Thyroid gland (tissue), 4 donors: ENCODE measurements at regions not wholly inside any gene's neighbourhood (a gene's known extent, or its start where the extent isn't known, plus 50 kb on each side); places are given as distances from the start of the nearest gene placed in this dataset.

Source experiments
- DNase-seq, 2 donors: peaks; one replicate each; pipeline ENCODE4 v3.0.0-alpha.2; 2019
- H3K27ac ChIP-seq, 3 donors: fragments of 200-600 bp; sonication (generic); 1 replicate in 2 of 3; 2 replicates in 1 of 3; pipeline ENCODE4 v1.5.1; 2016 to 2019; ENCODE audit warnings: mild to moderate bottlenecking in 1 of 3, moderate library complexity in 1 of 3
- H3K27me3 ChIP-seq: fragments of 200-600 bp; sonication (generic); one replicate; pipeline ENCODE4 v1.5.1; 2019
- H3K36me3 ChIP-seq, 2 donors: fragments of 200-600 bp; sonication (generic); one replicate each; pipeline ENCODE4 v1.5.1; 2016 to 2019
- H3K4me1 ChIP-seq, 2 donors: fragments of 200-600 bp; sonication (generic); one replicate each; pipeline ENCODE4 v1.5.1; 2017 to 2019
- H3K4me3 ChIP-seq, 3 donors: fragments of 200-600 bp; sonication (generic); replicated peaks in 1 of 3; 1 replicate in 2 of 3; 2 replicates in 1 of 3; pipeline ENCODE4 v1.5.1; 2016; ENCODE audit warnings: mild to moderate bottlenecking in 1 of 3
- H3K9me3 ChIP-seq: fragments of 200-600 bp; sonication (generic); one replicate; pipeline ENCODE4 v1.5.1; 2017
- POLR2A ChIP-seq, 2 donors: fragments of 450-650 bp; IDR thresholded peaks; one replicate each; pipeline ENCODE4 v1.6.1; 2017; ENCODE audit warnings: antibody characterized with exemption in 2 of 2, mild to moderate bottlenecking in 2 of 2, moderate library complexity in 1 of 2
- WGBS, 2 donors: methylation state at CpG; one replicate each; pipeline ENCODE4 v1.1.5; 2017; 5-methylcytosine and 5-hydroxymethylcytosine counted together
- intact Hi-C: fragments of 100-400 bp; cut with DNase I; formaldehyde crosslinking; loops from one replicate; pipeline ENCODE4 v1.15.1; 2023
- TF ChIP-seq, protein P1 (sequence below), 6 experiments: fragments of 200-600 bp in 3 of 6; fragments of 450-650 bp in 3 of 6; sonication (generic) in 3 of 6; IDR thresholded peaks; one replicate each; pipeline ENCODE4 v1.5.1; 2016 to 2019; ENCODE audit warnings: antibody characterized with exemption in 6 of 6, mild to moderate bottlenecking in 2 of 6, inconsistent platforms in 1 of 6, moderate library complexity in 1 of 6

GRCh38 chr3:55127565-55127964 lies 199.7 kb upstream of the LRTM1 start:
- H3K36me3 ChIP-seq: no peaks in the 10 kb centered on the region
- H3K27ac ChIP-seq: no peak overlapping the region
- intact Hi-C loops: no loop called here
- DNase-seq: no peak
- TF ChIP-seq POLR2A (IDR thresholded peaks at IDR 0.05): no peak
- TF ChIP-seq, protein P1, sequence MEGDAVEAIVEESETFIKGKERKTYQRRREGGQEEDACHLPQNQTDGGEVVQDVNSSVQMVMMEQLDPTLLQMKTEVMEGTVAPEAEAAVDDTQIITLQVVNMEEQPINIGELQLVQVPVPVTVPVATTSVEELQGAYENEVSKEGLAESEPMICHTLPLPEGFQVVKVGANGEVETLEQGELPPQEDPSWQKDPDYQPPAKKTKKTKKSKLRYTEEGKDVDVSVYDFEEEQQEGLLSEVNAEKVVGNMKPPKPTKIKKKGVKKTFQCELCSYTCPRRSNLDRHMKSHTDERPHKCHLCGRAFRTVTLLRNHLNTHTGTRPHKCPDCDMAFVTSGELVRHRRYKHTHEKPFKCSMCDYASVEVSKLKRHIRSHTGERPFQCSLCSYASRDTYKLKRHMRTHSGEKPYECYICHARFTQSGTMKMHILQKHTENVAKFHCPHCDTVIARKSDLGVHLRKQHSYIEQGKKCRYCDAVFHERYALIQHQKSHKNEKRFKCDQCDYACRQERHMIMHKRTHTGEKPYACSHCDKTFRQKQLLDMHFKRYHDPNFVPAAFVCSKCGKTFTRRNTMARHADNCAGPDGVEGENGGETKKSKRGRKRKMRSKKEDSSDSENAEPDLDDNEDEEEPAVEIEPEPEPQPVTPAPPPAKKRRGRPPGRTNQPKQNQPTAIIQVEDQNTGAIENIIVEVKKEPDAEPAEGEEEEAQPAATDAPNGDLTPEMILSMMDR (IDR thresholded peaks at IDR 0.05): no peak
- no peaks in the 10 kb centered on the region for H3K9me3 ChIP-seq
- no peak overlapping the region for H3K4me3 ChIP-seq
- H3K27me3 ChIP-seq: no peaks in the 10 kb centered on the region
- H3K4me1 ChIP-seq: no peaks in the 10 kb centered on the region
- WGBS, 2 donors: 45 to 61% methylated on average over 4 of the region's 4 CpGs

DNA sequence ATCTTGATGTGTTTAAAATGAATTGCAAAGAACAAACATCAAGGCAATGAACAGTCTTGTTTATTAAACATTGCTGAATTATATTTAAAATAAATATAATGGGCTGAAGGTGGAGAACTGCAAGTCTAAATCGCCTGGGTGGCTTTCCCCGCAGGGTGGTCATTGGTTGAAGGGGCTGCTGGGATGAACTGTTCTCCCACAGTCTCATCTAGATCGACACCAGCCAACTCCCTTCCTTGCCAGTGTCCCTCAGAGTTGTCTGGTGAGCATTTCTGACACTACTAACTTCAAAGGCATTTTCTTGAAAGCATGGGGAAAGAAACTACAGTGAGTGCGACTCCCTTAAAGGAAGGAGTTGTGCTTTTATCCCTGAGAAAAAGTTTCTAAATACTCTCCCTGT lies 196.5 kb upstream of the LRTM1 start:
- no peaks in the 10 kb centered on the region for H3K36me3 ChIP-seq
- H3K27ac ChIP-seq: no peak overlapping the region
- intact Hi-C loops: no loop called here
- no peak for DNase-seq
- no peak overlapping the region for H3K4me3 ChIP-seq
- no peaks in the 10 kb centered on the region for H3K4me1 ChIP-seq
- TF ChIP-seq, protein P1 (IDR thresholded peaks at IDR 0.05): no peak
- TF ChIP-seq POLR2A (IDR thresholded peaks at IDR 0.05): no peak
- WGBS, 2 donors: 88 to 90% methylated on average over 4 of the region's 4 CpGs
- no peaks in the 10 kb centered on the region for H3K9me3 ChIP-seq
- H3K27me3 ChIP-seq: no peaks in the 10 kb centered on the region
